ENCODE measurements at regions not wholly inside any gene's neighbourhood (a gene's known extent, or its start where the extent isn't known, plus 50 kb on each side); places are given as distances from the start of the nearest gene placed in this dataset.

DNA sequence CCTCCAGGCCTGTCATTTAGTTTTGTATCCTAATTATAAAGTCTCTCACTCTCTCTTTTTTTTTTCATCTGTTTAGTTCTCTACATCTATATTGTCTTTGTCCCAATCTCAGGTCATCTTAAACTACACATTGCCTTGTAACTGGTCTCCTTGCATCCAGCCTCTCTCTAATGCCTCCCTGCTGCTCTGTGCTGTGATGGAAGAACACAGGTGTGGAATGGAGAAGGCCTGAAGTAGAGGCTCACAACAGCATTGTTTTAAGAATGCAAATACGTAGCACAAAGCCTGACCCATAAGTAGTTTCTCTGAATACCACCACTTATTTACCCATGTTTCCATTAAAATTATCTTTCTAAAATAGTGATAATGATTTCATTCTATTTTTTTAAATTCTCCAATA is 108.8 kb upstream of the FRY start:
- no peaks in the 10 kb centered on the region for H3K36me3 Mint-ChIP-seq
- DNase-seq (no peak), ATAC-seq (no peak)
- no peak overlapping the region for H3K27ac Mint-ChIP-seq
- CTCF ChIA-PET = interaction anchor here (1.2 kb wide), 1 partner anchor 13 kb away, joined by 3 read pairs; no protein-coding TSS in a partner anchor
- H3K4me3 Mint-ChIP-seq = no peak overlapping the region
- H3K27me3 Mint-ChIP-seq = peaks cover 19% of the 10 kb centered on the region
- peaks cover 10% of the 10 kb centered on the region for H3K4me1 Mint-ChIP-seq
- no peaks in the 10 kb centered on the region for H3K9me3 Mint-ChIP-seq (ENCODE audit: low read depth)

DNA sequence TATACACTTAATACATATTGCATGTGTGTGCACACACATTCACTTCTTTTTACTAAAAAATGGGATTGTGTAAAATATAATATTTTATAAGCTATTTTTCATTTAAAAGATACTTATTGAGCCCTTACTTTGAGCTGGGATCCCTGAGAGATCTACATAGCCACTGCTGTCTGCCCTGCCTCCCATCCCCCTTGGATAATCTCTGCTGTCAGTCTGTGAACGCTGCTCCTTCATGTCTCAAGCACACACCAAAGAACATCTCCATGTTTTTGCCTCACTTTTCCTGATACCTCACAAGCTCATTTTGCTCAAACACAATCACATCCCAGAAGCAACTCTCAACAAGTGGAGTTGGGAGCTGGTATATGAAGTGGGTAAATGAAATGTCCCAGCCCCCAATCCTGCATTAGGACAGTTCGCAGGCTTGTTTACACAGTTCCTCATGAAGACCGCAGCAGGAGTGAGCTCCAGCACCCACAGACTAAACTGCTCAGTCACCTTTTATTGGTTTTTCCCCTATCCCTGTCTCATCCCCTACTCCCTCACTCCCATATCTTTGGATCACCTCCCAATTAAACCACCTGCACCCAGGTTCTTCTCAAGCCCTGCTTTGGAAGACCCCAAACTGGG is 108.3 kb upstream of the FRY start:
- no peaks in the 10 kb centered on the region for H3K36me3 Mint-ChIP-seq
- H3K27me3 Mint-ChIP-seq = peaks cover 22% of the 10 kb centered on the region
- H3K9me3 Mint-ChIP-seq (ENCODE audit: low read depth) = no peaks in the 10 kb centered on the region
- DNase-seq (no peak), ATAC-seq (no peak)
- CTCF ChIA-PET = interaction anchor here (1.2 kb wide), 1 partner anchor 13 kb away, joined by 3 read pairs; no protein-coding TSS in a partner anchor
- no peak overlapping the region for H3K4me3 Mint-ChIP-seq
- peaks cover 13% of the 10 kb centered on the region for H3K4me1 Mint-ChIP-seq
- no peak overlapping the region for H3K27ac Mint-ChIP-seq

DNA sequence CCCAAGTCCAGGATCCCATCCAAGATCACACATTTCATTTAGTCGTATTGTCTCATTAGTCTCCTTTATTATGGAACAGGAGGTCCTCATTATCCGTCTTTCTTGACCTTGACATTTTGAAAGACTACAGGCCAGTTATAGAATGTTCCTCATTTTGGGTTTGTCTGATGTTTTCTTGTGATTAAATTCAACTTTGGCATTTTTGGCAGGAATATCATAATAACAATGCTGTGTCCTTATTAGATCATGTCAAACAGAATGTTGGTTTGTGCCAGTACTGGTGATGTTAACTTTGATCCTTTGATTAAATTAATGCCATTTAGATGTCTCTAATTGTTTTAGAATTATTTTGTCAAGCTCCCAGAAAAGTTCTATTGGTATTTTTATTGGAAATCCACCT is 106.5 kb upstream of the FRY start:
- peaks cover 15% of the 10 kb centered on the region for H3K27me3 Mint-ChIP-seq
- CTCF ChIA-PET = interaction anchor here (1.5 kb wide), 1 partner anchor 15 kb away, joined by 3 read pairs; no protein-coding TSS in a partner anchor

DNA sequence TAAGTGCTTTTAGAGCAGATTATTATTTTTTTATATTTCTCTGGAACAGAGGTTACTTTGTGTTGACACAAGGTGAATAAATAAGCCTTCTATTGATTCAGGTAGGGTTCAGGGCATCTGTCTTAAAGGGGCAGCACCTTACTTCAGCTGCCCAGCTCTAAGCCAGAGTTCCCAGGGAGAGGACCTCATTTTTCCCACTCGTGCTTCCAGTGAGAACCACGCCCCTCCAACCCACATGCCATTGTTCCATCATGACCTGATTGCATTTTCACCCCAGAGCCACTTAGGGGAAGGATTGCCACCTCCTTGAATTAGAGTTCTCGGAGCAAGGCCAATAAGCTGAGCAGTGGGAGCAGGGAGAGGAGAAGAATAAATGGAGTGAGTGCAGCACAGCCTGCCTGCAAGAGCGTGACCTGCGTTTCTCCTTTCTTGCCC is 104.3 kb upstream of the FRY start:
- Mint-ChIP-seq H3K27ac (no peak overlapping the region), H3K27me3 (peaks cover 12% of the 10 kb centered on the region), H3K4me3 (no peak overlapping the region), H3K9me3 (ENCODE audit: low read depth) (no peaks in the 10 kb centered on the region), H3K4me1 (peaks cover 7% of the 10 kb centered on the region), H3K36me3 (no peaks in the 10 kb centered on the region)
- CTCF ChIA-PET = no interaction called here
- no peak for DNase-seq
- ATAC-seq = no peak

More for the DNA sequence above, 106.5 kb upstream of the FRY start:
- DNase-seq (no peak), ATAC-seq (no peak)
- peaks cover 13% of the 10 kb centered on the region for H3K4me1 Mint-ChIP-seq
- H3K4me3 Mint-ChIP-seq = no peak overlapping the region
- H3K27ac Mint-ChIP-seq = no peak overlapping the region
- H3K36me3 Mint-ChIP-seq = no peaks in the 10 kb centered on the region
- no peaks in the 10 kb centered on the region for H3K9me3 Mint-ChIP-seq (ENCODE audit: low read depth)

DNA sequence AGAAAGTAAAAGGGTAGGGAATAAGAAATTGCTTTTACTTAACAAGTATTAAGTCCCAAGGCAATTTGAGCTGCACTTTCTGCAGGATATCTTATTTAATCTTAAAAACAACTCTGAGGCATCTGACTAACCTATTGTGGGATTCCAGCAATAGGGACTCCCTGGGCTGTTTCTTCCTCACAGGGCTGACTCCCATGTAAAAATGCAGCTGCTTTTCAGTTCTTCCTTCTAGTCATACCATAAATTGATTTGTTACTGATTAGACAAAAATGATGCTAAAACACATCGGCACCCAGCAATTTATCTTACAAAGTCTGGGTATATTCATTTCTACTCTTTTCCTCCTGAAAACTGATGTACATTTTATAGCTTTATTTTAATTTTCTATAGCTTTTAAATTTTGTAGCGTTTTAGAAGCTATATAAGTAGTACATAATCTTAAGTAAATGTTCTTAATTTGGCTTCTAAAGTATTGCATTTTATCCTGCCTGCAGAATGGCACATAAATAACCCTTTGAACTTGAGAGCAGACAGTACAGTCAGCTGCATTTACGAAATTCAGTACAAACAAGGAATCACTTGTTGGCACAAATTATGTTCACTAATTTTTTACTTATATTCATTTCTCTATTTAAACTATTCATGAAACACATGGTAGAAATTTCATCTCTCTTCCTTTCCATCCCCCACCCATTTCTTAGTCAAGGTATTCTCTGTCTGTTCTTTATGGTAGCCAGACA is 102.4 kb upstream of the FRY start:
- no peak for DNase-seq
- ATAC-seq = no peak
- Mint-ChIP-seq H3K27me3 (peaks cover 11% of the 10 kb centered on the region), H3K4me1 (peaks cover 7% of the 10 kb centered on the region), H3K4me3 (no peak overlapping the region), H3K36me3 (no peaks in the 10 kb centered on the region), H3K27ac (no peak overlapping the region), H3K9me3 (ENCODE audit: low read depth) (no peaks in the 10 kb centered on the region)
- CTCF ChIA-PET = interaction anchor here (1.0 to 1.3 kb wide), 2 partner anchors 19 to 24 kb away, joined by 4 to 6 read pairs; no protein-coding TSS in a partner anchor

DNA sequence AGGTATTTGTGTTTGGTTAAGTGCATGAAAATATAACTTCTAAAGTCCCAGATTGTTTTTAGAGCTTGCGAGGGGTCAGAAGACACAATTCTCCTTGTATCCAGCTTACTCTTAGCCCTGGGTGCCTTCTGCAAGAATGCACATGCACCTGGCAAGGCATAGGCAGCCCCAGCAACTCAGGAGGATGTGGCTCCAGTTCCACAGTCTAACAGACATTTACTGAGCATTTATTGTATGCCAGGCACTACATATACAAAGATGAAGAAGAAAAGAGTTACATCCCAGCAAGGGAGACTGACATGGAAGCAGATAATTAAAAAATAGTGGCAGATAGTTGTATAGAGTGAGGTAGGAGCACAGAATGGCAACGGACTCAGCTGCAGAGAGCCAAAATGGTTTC is 101.1 kb upstream of the FRY start:
- peaks cover 3% of the 10 kb centered on the region for H3K27me3 Mint-ChIP-seq
- DNase-seq (no peak), ATAC-seq (no peak)
- peaks cover 7% of the 10 kb centered on the region for H3K4me1 Mint-ChIP-seq
- no peak overlapping the region for H3K4me3 Mint-ChIP-seq
- no peaks in the 10 kb centered on the region for H3K36me3 Mint-ChIP-seq
- H3K9me3 Mint-ChIP-seq (ENCODE audit: low read depth) = no peaks in the 10 kb centered on the region
- CTCF ChIA-PET = interaction anchor here (1.0 kb wide), 1 partner anchor 20 kb away, joined by 3 read pairs; no protein-coding TSS in a partner anchor
- no peak overlapping the region for H3K27ac Mint-ChIP-seq

DNA sequence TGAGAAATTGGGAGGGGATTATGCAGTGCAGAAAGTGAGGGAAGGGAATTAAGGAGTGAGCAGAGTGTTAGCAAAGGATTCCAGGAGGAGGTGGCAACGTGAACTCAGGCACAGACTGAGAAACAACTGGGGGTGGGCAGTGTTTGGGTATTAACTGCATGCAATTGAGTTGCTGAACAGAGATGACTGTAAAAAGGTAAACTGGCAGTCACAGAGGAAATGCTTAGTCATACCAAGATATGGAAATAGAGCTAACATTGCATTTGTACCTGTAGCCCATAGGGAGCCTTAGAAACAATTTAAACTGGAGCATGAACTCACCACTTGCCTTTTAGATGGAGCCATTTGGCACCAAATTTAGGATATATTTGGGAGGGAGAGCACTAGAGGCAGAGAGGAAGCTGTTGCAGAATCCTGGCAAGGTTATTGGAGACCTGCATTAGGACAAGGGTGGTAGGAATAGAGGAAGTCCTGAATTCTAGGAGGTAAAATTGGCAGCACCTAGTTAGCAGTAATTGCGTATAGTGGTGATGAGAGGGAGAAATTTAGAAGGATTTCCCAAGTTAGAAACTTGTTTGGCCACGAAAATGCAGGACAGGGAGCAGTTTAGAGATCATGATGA is 100.6 kb upstream of the FRY start:
- Mint-ChIP-seq H3K36me3 (no peaks in the 10 kb centered on the region), H3K4me1 (peaks cover 7% of the 10 kb centered on the region), H3K4me3 (no peak overlapping the region), H3K27me3 (peaks cover 3% of the 10 kb centered on the region), H3K27ac (no peak overlapping the region), H3K9me3 (ENCODE audit: low read depth) (no peaks in the 10 kb centered on the region)
- CTCF ChIA-PET = interaction anchor here (1.0 kb wide), 1 partner anchor 21 kb away, joined by 3 read pairs; no protein-coding TSS in a partner anchor
- peak; percentile 51 for DNase-seq
- ATAC-seq = peak; percentile 91

DNA sequence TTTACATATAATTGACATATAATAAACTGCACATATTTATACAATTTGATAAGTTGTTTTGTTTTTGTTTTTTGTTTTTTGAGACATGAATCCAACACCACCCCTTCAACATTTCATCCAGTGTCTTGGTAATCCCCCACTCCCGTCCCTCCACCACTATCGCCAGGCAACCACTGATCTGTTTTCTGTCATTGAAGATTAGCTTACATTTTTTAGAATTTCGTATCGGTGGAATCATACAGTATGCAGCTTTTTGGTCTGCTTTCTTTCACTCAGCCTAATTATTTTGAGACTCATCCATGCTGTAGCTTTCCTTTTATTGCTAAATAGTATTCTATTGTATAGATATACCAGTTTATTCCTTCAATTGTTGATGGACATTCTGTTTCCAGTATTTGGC is 94.1 kb upstream of the FRY start:
- CTCF ChIA-PET = interaction anchor here (1.2 to 1.4 kb wide), 2 partner anchors 9 to 49 kb away, joined by 3 read pairs; no protein-coding TSS in a partner anchor
- Mint-ChIP-seq H3K4me1 (no peaks in the 10 kb centered on the region), H3K4me3 (no peak overlapping the region), H3K36me3 (no peaks in the 10 kb centered on the region), H3K27ac (no peak overlapping the region), H3K9me3 (ENCODE audit: low read depth) (no peaks in the 10 kb centered on the region), H3K27me3 (peaks cover 21% of the 10 kb centered on the region)
- DNase-seq = no peak
- ATAC-seq = no peak

DNA sequence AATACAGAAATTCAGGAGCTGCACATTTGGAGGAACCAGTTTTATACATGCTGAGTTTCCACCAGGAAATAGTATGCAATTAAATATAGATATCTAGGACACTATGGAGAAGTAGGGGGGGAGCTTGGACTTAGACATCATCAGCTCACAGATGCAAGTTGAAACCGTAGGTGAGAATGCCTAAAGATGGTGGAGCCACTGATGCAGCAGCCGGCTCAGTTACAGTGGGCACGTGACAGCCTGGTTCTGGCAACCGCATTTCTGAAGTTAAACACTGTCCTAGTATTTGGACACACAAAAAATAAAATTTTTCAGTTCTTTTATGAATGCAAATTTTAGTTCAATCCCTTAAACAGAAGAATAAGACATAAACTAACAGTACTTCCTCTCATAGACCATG is 91.5 kb upstream of the FRY start:
- Mint-ChIP-seq H3K27me3 (peaks cover 33% of the 10 kb centered on the region), H3K36me3 (no peaks in the 10 kb centered on the region), H3K4me3 (no peak overlapping the region), H3K27ac (no peak overlapping the region), H3K4me1 (no peaks in the 10 kb centered on the region), H3K9me3 (ENCODE audit: low read depth) (no peaks in the 10 kb centered on the region)
- DNase-seq = no peak
- CTCF ChIA-PET = no interaction called here
- no peak for ATAC-seq

DNA sequence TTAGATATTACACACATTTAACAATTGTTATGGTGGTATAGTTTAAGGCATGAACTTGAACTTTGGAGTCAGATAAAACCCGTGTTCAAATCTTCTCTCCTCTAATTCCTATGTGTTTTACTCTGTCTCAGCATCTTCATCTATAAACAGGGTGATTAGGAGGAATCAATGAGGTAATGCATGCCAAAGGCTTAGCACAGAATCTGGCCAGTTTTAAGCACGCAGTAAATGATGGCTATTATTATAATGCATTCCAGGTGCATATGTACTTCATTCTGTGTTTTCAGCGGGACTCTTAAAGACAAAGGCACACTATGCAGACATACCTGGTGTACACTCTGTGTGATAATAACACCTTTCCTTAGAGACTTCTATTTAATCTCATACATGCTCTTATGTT is 88.0 kb upstream of the FRY start:
- Mint-ChIP-seq H3K36me3 (no peaks in the 10 kb centered on the region), H3K4me3 (no peak overlapping the region), H3K4me1 (no peaks in the 10 kb centered on the region), H3K27me3 (peaks cover 26% of the 10 kb centered on the region), H3K9me3 (ENCODE audit: low read depth) (no peaks in the 10 kb centered on the region), H3K27ac (no peak overlapping the region)
- DNase-seq = no peak
- ATAC-seq = no peak
- CTCF ChIA-PET = no interaction called here

DNA sequence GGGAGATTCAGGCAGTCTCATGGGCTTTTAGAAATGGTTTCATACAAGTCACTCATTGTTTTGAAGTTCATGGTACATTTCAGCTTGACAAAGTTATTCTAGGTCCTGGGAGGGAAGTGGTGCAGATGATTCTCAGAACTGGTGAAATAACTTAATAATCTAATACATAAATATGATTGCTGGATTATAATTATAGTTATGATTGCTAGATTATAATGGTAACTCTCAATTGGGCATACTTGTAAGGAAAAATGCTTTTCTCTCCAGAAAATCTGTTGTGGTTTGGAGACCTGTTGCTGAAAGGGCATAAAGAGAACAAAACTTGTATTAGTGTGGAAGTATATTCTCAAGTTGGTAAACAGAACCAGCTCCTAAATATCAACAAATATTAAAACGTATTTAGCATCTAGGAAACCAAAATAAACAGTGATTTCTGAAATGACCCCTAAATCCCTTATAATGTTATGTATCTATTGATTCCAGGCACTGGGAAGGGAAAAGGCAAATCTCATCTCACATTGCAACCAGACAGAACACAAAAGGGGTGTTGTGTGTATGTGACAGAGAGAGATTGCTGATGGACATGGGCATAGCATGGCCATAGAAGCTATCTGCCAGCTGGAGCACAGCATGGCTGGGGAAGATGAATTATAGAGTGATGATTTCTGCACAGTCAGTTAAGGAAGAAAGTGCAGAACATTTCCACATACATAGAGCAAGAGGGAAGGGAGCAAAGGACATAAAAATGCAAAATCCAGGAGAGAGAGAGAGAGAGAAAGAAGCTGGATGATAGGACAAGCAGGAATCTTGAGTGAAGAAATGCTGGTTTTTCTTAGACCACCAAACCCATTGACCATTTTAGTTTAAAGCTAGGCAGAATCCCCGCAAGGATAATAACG is 87.1 kb upstream of the FRY start:
- Mint-ChIP-seq H3K27ac (no peak overlapping the region), H3K4me3 (no peak overlapping the region), H3K4me1 (no peaks in the 10 kb centered on the region), H3K27me3 (peaks cover 23% of the 10 kb centered on the region), H3K9me3 (ENCODE audit: low read depth) (no peaks in the 10 kb centered on the region), H3K36me3 (no peaks in the 10 kb centered on the region)
- DNase-seq (no peak), ATAC-seq (no peak)
- CTCF ChIA-PET = no interaction called here

DNA sequence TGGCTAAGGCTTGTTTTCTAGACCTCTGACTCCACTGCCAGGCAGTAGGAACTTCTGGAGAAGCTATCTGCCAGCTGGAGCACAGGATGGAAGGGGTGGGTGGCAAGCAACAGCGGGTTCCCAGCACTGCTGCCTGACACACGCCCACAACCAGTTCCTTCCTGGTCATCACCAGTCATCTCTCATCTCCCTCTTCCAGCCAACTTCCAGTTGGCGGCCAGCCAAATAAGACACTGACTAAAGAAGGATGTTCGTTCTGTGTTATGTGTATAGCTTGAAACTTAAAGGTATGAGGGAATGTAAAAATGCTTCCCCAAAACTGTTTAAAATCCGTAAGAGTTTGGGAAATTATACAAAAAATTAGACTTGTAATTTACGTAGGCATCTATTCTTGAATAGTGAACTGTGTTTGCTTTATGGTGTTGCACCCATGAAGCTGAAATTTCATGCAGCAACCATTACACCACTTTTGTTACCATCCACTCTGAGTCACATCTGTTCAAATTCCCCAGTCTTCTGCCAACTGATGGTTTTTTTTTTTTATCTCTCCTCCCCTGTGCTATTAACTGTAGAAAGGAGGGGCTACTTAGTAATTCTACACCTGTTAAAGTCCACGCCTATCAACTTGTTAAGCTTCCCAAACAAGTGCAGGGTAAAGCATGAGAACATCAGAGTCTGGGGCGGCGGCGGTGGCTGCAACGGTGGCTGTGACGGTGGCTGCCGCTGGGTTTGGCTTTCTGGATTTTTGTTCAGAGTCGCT is 86.2 kb upstream of the FRY start:
- Mint-ChIP-seq H3K4me1 (no peaks in the 10 kb centered on the region), H3K27ac (no peak overlapping the region), H3K36me3 (no peaks in the 10 kb centered on the region), H3K9me3 (ENCODE audit: low read depth) (no peaks in the 10 kb centered on the region), H3K27me3 (peaks cover 21% of the 10 kb centered on the region), H3K4me3 (no peak overlapping the region)
- DNase-seq (no peak), ATAC-seq (no peak)
- CTCF ChIA-PET = interaction anchor here (1.6 kb wide), 1 partner anchor 8 kb away, joined by 3 read pairs; no protein-coding TSS in a partner anchor

All from activated CD8-positive, alpha-beta memory T cell treated with anti-CD3 and anti-CD28 coated beads, Interleukin-2, amount 10 ng/mL, durations not matched to agents 7 days and 5 days (primary cell).